SK-N-SH (cell line): ENCODE measurements at regions not wholly inside any gene's neighbourhood (a gene's known extent, or its start where the extent isn't known, plus 50 kb on each side); places are given as distances from the start of the nearest gene placed in this dataset.

Experiments
- CTCF ChIA-PET: fragments of 300-600, 350-600 bp; formaldehyde crosslinking; extraction: SDS; loops from one replicate; lab custom pipeline; 2021; lab: Yijun Ruan, JAX
- POLR2A ChIA-PET: fragments of 350-600 bp; sonication (Branson Sonifier 250); formaldehyde crosslinking; extraction: SDS; loops from one replicate; lab custom pipeline; 2020; ENCODE audit warnings: antibody characterized with exemption, inconsistent platforms; lab: Yijun Ruan, JAX
- DNase-seq: peaks from one replicate; pipeline ENCODE4 v3.0.0; 2012
- H2AFZ ChIP-seq: fragments of 200-600 bp; sonication (generic); 2 replicates; pipeline ENCODE4 v1.8.1; 2016; ENCODE audit warnings: antibody characterized with exemption, mild to moderate bottlenecking, low read depth
- H3F3A ChIP-seq: fragments of 200-600 bp; sonication (generic); replicated peaks from 2 replicates; pipeline ENCODE3; 2016; ENCODE audit warnings: antibody characterized with exemption, mild to moderate bottlenecking; ENCODE audit not compliant: insufficient read depth
- H3K27ac ChIP-seq, 2 experiments: fragments of 200-500 bp in 1 of 2; fragments of 200-600 bp in 1 of 2; sonication (Bioruptor generic) in 1 of 2; sonication (generic), shearing (Covaris generic) in 1 of 2; 2 replicates each; pipeline versions ENCODE4 v1.5.1 to v1.6.1; 2014 to 2016; ENCODE audit warnings: low read depth in 2 of 2, inconsistent platforms in 1 of 2, low read length in 1 of 2, mild to moderate bottlenecking in 1 of 2, mixed read lengths in 1 of 2
- H3K27me3 ChIP-seq: fragments of 200-600 bp; sonication (generic), shearing (Covaris generic); 2 replicates; pipeline ENCODE4 v1.6.1; 2016; ENCODE audit warnings: mixed run types; ENCODE audit not compliant: insufficient read depth
- H3K36me3 ChIP-seq, 2 experiments: fragments of 200-500 bp in 1 of 2; fragments of 200-600 bp in 1 of 2; sonication (Bioruptor generic) in 1 of 2; sonication (generic) in 1 of 2; replicated peaks in 1 of 2; 2 replicates each; pipeline versions ENCODE3 to v1.5.1; 2014 to 2016; ENCODE audit warnings: low read length in 1 of 2, mild to moderate bottlenecking in 1 of 2; ENCODE audit not compliant: insufficient read depth in 2 of 2, control insufficient read depth in 1 of 2
- H3K4me1 ChIP-seq, 2 experiments: fragments of 200-500 bp in 1 of 2; fragments of 200-600 bp in 1 of 2; sonication (Bioruptor generic) in 1 of 2; sonication (generic), shearing (Covaris generic) in 1 of 2; 2 replicates each; pipeline versions ENCODE4 v1.5.1 to v1.6.1; 2014 to 2016; ENCODE audit warnings: low read depth in 1 of 2, low read length in 1 of 2, mixed run types in 1 of 2; ENCODE audit not compliant: insufficient read depth in 2 of 2, control insufficient read depth in 1 of 2
- H3K4me2 ChIP-seq: fragments of 200-600 bp; sonication (generic), shearing (Covaris generic); 2 replicates; pipeline ENCODE4 v1.6.1; 2017; ENCODE audit warnings: mixed run types
- H3K4me3 ChIP-seq, 2 experiments: fragments of 200-500 bp in 1 of 2; fragments of 200-600 bp in 1 of 2; sonication (Bioruptor generic) in 1 of 2; sonication (generic), shearing (Covaris generic) in 1 of 2; 2 replicates each; pipeline versions ENCODE4 v1.5.1 to v1.8.1; 2014 to 2016; ENCODE audit warnings: low read depth in 2 of 2, inconsistent platforms in 1 of 2, low read length in 1 of 2, mild to moderate bottlenecking in 1 of 2, mixed read lengths in 1 of 2, moderate library complexity in 1 of 2
- H3K79me2 ChIP-seq: fragments of 200-600 bp; sonication (generic); 2 replicates; pipeline ENCODE4 v1.8.1; 2017; ENCODE audit warnings: mild to moderate bottlenecking; ENCODE audit not compliant: insufficient read depth
- H3K9ac ChIP-seq: fragments of 200-600 bp; sonication (generic); 2 replicates; pipeline ENCODE4 v1.6.1; 2017; ENCODE audit warnings: mixed run types
- H3K9me2 ChIP-seq: fragments of 200-600 bp; sonication (generic); 2 replicates; pipeline ENCODE4 v1.6.1; 2017; ENCODE audit warnings: mixed run types
- H3K9me3 ChIP-seq: fragments of 200-600 bp; sonication (generic); 2 replicates; pipeline ENCODE4 v1.6.1; 2017; ENCODE audit warnings: mixed run types, mild to moderate bottlenecking, moderate library complexity
- H4K20me1 ChIP-seq: fragments of 200-600 bp; sonication (generic); 2 replicates; pipeline ENCODE4 v1.6.1; 2017; ENCODE audit warnings: mild to moderate bottlenecking, mixed run types; ENCODE audit not compliant: insufficient read depth
- CHD2 ChIP-seq: fragments of 150-350 bp; IDR thresholded peaks from 2 replicates; pipeline ENCODE4 v1.6.1; 2018; ENCODE audit warnings: low read length; ENCODE audit not compliant: partially characterized antibody
- ELF1 ChIP-seq: IDR thresholded peaks from 2 replicates; pipeline ENCODE4 v1.4.0; 2012
- EZH2phosphoT487 ChIP-seq: fragments of 200-600 bp; sonication (generic); IDR thresholded peaks from 2 replicates; pipeline ENCODE4 v1.6.1; 2017; ENCODE audit warnings: low read depth, mixed run types, mild to moderate bottlenecking, antibody characterized with exemption, moderate library complexity, borderline replicate concordance
- GABPA ChIP-seq: IDR thresholded peaks from 2 replicates; pipeline ENCODE4 v1.4.0; 2012; ENCODE audit warnings: low read depth, mild to moderate bottlenecking
- GATA2 ChIP-seq: sonication (generic); formaldehyde crosslinking; IDR thresholded peaks from 2 replicates; pipeline ENCODE4 v1.5.0; 2020; ENCODE audit warnings: mild to moderate bottlenecking, missing genetic modification reagents
- JUND ChIP-seq: IDR thresholded peaks from 2 replicates; pipeline ENCODE4 v1.4.0; 2012
- MEF2A ChIP-seq: IDR thresholded peaks from 2 replicates; pipeline ENCODE4 v1.4.0; 2012; ENCODE audit warnings: low read depth, borderline replicate concordance
- MXI1 ChIP-seq: IDR thresholded peaks from 2 replicates; pipeline ENCODE4 v1.6.1; 2012; ENCODE audit warnings: mild to moderate bottlenecking, low read depth, low read length, improper control_type of control experiment
- NRF1 ChIP-seq: IDR thresholded peaks from 2 replicates; pipeline ENCODE4 v1.6.1; 2012; ENCODE audit warnings: low read depth, mild to moderate bottlenecking, low read length
- RAD21 ChIP-seq: IDR thresholded peaks from 2 replicates; pipeline ENCODE4 v1.6.1; 2012; ENCODE audit warnings: mild to moderate bottlenecking, low read length
- RCOR1 ChIP-seq: fragments of 150-350 bp; IDR thresholded peaks from 2 replicates; pipeline ENCODE4 v1.6.1; 2017; ENCODE audit warnings: antibody characterized with exemption, low read length
- RFX5 ChIP-seq: IDR thresholded peaks from 2 replicates; pipeline ENCODE4 v1.6.1; 2012; ENCODE audit warnings: mild to moderate bottlenecking, improper control_type of control experiment, low read length
- RXRA ChIP-seq: IDR thresholded peaks from 2 replicates; pipeline ENCODE4 v1.4.0; 2012; ENCODE audit warnings: low read depth, mild to moderate bottlenecking, borderline replicate concordance
- SIN3A ChIP-seq: IDR thresholded peaks from 2 replicates; pipeline ENCODE4 v1.6.1; 2012; ENCODE audit warnings: low read depth, mild to moderate bottlenecking, low read length, moderate library complexity, borderline replicate concordance
- SMC3 ChIP-seq: IDR thresholded peaks from 2 replicates; pipeline ENCODE4 v1.6.1; 2012; ENCODE audit warnings: low read depth, low read length, improper control_type of control experiment
- TAF1 ChIP-seq: IDR thresholded peaks from 2 replicates; pipeline ENCODE4 v1.6.1; 2012; ENCODE audit warnings: low read depth, mild to moderate bottlenecking, low read length, moderate library complexity, borderline replicate concordance
- TCF12 ChIP-seq: IDR thresholded peaks from 2 replicates; pipeline ENCODE4 v1.4.0; 2012
- YY1 ChIP-seq: IDR thresholded peaks from 2 replicates; pipeline ENCODE4 v1.4.0; 2012; ENCODE audit warnings: low read depth, mild to moderate bottlenecking
- WGBS: methylation state at CpG from one replicate; pipeline ENCODE4 v1.1.6; 2017; ENCODE audit warnings: low lambda C conversion rate; 5-methylcytosine and 5-hydroxymethylcytosine counted together
- TF ChIP-seq, protein P1 (sequence below): fragments of 150-350 bp; IDR thresholded peaks from 2 replicates; pipeline ENCODE4 v1.6.1; 2017; ENCODE audit warnings: antibody characterized with exemption, low read length, low read depth, borderline replicate concordance
- TF ChIP-seq, protein P2 (sequence below): fragments of 200-600 bp; sonication (generic); IDR thresholded peaks from 2 replicates; pipeline ENCODE4 v1.6.1; 2017; ENCODE audit warnings: antibody characterized with exemption, mild to moderate bottlenecking, moderate library complexity
- TF ChIP-seq, protein P3 (sequence below): IDR thresholded peaks from 2 replicates; pipeline ENCODE4 v1.4.0; 2012; ENCODE audit warnings: low read depth, borderline replicate concordance
- TF ChIP-seq, protein P4 (sequence below): fragments of 150-350 bp; IDR thresholded peaks from 2 replicates; pipeline ENCODE4 v1.6.1; 2016; ENCODE audit warnings: mild to moderate bottlenecking, low read depth, low read length

DNA sequence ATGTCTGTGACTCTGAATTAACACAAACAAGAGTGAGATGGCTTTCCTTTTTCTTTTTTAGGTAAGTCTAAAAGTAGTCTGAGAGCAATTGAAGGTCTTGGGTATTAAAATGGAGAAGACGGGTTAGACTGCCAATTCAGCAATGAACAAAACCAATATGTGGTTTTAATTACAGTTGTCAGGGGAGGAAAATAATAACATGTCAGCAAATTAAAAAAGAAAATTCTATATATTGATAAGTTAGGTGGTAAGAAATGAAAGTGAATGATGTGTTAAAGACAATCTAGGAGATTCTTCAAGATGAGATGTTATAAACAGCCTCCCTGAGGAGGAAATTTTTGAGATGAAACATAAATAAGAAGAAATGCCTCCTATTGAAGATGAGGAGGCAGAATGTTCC is 150.6 kb upstream of the HSF2 start:
- H3K9me2 ChIP-seq: no peaks in the 10 kb centered on the region
- H3K79me2 ChIP-seq: no peaks in the 10 kb centered on the region
- H3K4me3 ChIP-seq: no peak overlapping the region
- DNase-seq: no peak
- no peaks in the 10 kb centered on the region for H3K27me3 ChIP-seq
- H3K4me2 ChIP-seq: no peak overlapping the region
- ChIA-PET POLR2A (no interaction called here), CTCF (no interaction called here)
- no peak for TF ChIP-seq RAD21
- TF ChIP-seq, protein P1, sequence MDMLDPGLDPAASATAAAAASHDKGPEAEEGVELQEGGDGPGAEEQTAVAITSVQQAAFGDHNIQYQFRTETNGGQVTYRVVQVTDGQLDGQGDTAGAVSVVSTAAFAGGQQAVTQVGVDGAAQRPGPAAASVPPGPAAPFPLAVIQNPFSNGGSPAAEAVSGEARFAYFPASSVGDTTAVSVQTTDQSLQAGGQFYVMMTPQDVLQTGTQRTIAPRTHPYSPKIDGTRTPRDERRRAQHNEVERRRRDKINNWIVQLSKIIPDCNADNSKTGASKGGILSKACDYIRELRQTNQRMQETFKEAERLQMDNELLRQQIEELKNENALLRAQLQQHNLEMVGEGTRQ: no peak
- TF ChIP-seq NRF1: no peak
- no peak for TF ChIP-seq YY1
- TF ChIP-seq RXRA: no peak
- no peak for TF ChIP-seq SIN3A
- TF ChIP-seq GABPA: no peak
- no peak for TF ChIP-seq CHD2
- no peak for TF ChIP-seq GATA2 (CRISPR knock-in tag)
- TF ChIP-seq TCF12: no peak
- TF ChIP-seq, protein P2, sequence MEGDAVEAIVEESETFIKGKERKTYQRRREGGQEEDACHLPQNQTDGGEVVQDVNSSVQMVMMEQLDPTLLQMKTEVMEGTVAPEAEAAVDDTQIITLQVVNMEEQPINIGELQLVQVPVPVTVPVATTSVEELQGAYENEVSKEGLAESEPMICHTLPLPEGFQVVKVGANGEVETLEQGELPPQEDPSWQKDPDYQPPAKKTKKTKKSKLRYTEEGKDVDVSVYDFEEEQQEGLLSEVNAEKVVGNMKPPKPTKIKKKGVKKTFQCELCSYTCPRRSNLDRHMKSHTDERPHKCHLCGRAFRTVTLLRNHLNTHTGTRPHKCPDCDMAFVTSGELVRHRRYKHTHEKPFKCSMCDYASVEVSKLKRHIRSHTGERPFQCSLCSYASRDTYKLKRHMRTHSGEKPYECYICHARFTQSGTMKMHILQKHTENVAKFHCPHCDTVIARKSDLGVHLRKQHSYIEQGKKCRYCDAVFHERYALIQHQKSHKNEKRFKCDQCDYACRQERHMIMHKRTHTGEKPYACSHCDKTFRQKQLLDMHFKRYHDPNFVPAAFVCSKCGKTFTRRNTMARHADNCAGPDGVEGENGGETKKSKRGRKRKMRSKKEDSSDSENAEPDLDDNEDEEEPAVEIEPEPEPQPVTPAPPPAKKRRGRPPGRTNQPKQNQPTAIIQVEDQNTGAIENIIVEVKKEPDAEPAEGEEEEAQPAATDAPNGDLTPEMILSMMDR: no peak
- TF ChIP-seq JUND: no peak
- no peak for TF ChIP-seq ELF1
- TF ChIP-seq RCOR1: no peak
- TF ChIP-seq, protein P3, sequence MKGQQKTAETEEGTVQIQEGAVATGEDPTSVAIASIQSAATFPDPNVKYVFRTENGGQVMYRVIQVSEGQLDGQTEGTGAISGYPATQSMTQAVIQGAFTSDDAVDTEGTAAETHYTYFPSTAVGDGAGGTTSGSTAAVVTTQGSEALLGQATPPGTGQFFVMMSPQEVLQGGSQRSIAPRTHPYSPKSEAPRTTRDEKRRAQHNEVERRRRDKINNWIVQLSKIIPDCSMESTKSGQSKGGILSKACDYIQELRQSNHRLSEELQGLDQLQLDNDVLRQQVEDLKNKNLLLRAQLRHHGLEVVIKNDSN: no peak
- no peak for TF ChIP-seq MEF2A
- H4K20me1 ChIP-seq: no peaks in the 10 kb centered on the region
- 0% methylated on average over 1 of the region's 1 CpG for WGBS
- no peak overlapping the region for H2AFZ ChIP-seq
- H3K9me3 ChIP-seq: peaks cover 8% of the 10 kb centered on the region; the same call in 1 of the 2 replicates
- no peaks in the 10 kb centered on the region for H3K4me1 ChIP-seq
- H3K27ac ChIP-seq: no peak overlapping the region
- no peaks in the 10 kb centered on the region for H3K36me3 ChIP-seq
- H3F3A ChIP-seq: no peaks in the 10 kb centered on the region
- no peak overlapping the region for H3K9ac ChIP-seq

DNA sequence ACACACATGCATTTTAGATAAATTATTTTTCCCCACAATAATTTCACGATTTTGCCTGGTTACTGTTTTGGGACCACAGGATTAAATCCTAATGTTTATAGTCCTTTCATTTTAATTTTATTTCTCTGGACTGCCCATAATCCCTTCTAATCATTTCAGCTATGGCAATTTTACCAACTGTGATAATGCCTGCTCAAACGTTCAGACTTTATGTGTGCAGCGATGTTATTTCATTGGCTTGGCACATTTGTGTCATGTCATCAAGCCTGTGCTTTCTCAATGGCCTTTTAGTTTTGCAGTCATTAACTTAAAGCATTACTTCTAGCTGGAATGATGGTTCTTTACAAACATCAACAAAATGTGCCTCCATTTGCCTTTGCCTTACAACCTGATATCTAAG is 140.6 kb upstream of the HSF2 start:
- no peak overlapping the region for H2AFZ ChIP-seq
- no peak for DNase-seq
- TF ChIP-seq TAF1 (no peak), EZH2phosphoT487 (no peak), JUND (no peak), RFX5 (no peak), SMC3 (no peak), MXI1 (no peak), GATA2 (CRISPR knock-in tag) (no peak), TCF12 (no peak), RXRA (no peak)
- TF ChIP-seq, protein P4, sequence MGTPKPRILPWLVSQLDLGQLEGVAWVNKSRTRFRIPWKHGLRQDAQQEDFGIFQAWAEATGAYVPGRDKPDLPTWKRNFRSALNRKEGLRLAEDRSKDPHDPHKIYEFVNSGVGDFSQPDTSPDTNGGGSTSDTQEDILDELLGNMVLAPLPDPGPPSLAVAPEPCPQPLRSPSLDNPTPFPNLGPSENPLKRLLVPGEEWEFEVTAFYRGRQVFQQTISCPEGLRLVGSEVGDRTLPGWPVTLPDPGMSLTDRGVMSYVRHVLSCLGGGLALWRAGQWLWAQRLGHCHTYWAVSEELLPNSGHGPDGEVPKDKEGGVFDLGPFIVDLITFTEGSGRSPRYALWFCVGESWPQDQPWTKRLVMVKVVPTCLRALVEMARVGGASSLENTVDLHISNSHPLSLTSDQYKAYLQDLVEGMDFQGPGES: no peak
- no peaks in the 10 kb centered on the region for H4K20me1 ChIP-seq
- no peak overlapping the region for H3K27ac ChIP-seq
- no peaks in the 10 kb centered on the region for H3K36me3 ChIP-seq
- H3K9ac ChIP-seq: no peak overlapping the region
- 0 out of 2 replicates have a peak, but pooled peaks cover 4% of the 10 kb centered on the region for H3K9me2 ChIP-seq
- no peaks in the 10 kb centered on the region; a peak in 1 of 4 replicates for H3K4me1 ChIP-seq
- ChIA-PET CTCF (interaction anchor here (0.9 kb wide), 1 partner anchor 9 kb away, joined by 4 read pairs; no protein-coding TSS in a partner anchor), POLR2A (no interaction called here)
- no peak overlapping the region for H3K4me3 ChIP-seq
- H3K27me3 ChIP-seq: no peaks in the 10 kb centered on the region
- no peaks in the 10 kb centered on the region for H3F3A ChIP-seq
- WGBS: 44% methylated on average over 3 of the region's 3 CpGs
- H3K4me2 ChIP-seq: no peak overlapping the region
- no peaks in the 10 kb centered on the region for H3K9me3 ChIP-seq
- H3K79me2 ChIP-seq: no peaks in the 10 kb centered on the region
